ENCODE measurements at regions not wholly inside any gene's neighbourhood (a gene's known extent, or its start where the extent isn't known, plus 50 kb on each side); places are given as distances from the start of the nearest gene placed in this dataset.

DNA sequence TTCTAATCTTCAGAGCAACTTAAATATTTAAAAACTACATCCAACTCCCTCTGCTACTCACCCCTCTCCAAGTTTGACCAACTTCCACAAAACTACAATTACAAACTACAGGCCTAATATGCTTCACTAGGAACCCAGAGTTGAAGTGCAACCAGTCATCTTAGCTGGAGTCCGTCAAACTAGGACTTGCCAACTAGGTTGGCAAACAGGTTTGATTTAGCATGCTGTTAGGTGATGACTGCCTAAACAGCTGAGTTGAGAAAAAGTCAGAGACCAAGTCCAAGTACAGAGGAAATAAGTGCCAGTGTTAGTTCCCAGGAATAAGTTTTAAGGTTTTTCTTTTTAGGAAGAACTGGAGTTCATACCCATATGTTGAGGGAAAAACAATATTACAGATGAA is 1109.0 kb downstream of the TUSC7 start:
- H3K9me1 ChIP-seq (ENCODE audit: control insufficient read depth, insufficient read depth, low read length), result no peaks in the 10 kb centered on the region
- no peak for FAIRE-seq
- ATAC-seq, result no peak
- no peak overlapping the region for H3K27ac ChIP-seq (ENCODE audit: extremely low read depth, low read depth, low read length)
- H4K20me1 ChIP-seq (replicated peaks; ENCODE audit: control insufficient read depth, insufficient read depth, low read length), result no peaks in the 10 kb centered on the region
- H3K9ac ChIP-seq (ENCODE audit: insufficient read depth in 1 of 2, low read depth in 2 of 2, low read length in 2 of 2), result no peak overlapping the region
- BruUV-seq (replicated peaks), result no TSS peak
- H3K36me3 ChIP-seq (ENCODE audit: control insufficient read depth, insufficient read depth, low read length), result no peaks in the 10 kb centered on the region
- ChIA-PET POLR2A (no interaction called here), CTCF (ENCODE audit: low intra/inter-chr PET ratio) (no interaction called here)
- H3K79me2 ChIP-seq (ENCODE audit: control insufficient read depth, insufficient read depth, low read length), result no peaks in the 10 kb centered on the region
- intact Hi-C loops (cut with micrococcal nuclease) (no loop called here), in situ Hi-C loops (cut with MboI) (no loop called here)
- H3K9me3 ChIP-seq (replicated peaks; ENCODE audit: control insufficient read depth, insufficient read depth, low read depth, low read length), result no peaks in the 10 kb centered on the region
- DNase-seq (ENCODE audit: extremely low read depth in 1 of 4, low spot score in 3 of 4), result no peak
- no peaks in the 10 kb centered on the region for H3K27me3 ChIP-seq (ENCODE audit: control insufficient read depth in 2 of 2, insufficient read depth in 2 of 2, low read length in 2 of 2)
- TF ChIP-seq ILK (tag; IDR thresholded peaks at IDR 0.05; ENCODE audit: borderline replicate concordance, low read depth), result no peak
- no peak for TF ChIP-seq FOXP1 (CRISPR knock-in tag; IDR thresholded peaks at IDR 0.05)
- TF ChIP-seq USF2 (CRISPR knock-in tag; IDR thresholded peaks at IDR 0.05), result no peak
- no peak for TF ChIP-seq MED1 (CRISPR knock-in tag; IDR thresholded peaks at IDR 0.05; ENCODE audit: borderline replicate concordance)
- TF ChIP-seq CTBP1 (IDR thresholded peaks at IDR 0.05; ENCODE audit: borderline replicate concordance), result no peak
- TF ChIP-seq, protein P1, sequence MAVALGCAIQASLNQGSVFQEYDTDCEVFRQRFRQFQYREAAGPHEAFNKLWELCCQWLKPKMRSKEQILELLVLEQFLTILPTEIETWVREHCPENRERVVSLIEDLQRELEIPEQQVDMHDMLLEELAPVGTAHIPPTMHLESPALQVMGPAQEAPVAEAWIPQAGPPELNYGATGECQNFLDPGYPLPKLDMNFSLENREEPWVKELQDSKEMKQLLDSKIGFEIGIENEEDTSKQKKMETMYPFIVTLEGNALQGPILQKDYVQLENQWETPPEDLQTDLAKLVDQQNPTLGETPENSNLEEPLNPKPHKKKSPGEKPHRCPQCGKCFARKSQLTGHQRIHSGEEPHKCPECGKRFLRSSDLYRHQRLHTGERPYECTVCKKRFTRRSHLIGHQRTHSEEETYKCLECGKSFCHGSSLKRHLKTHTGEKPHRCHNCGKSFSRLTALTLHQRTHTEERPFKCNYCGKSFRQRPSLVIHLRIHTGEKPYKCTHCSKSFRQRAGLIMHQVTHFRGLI (CRISPR knock-in tag; IDR thresholded peaks at IDR 0.05), result no peak
- no peak for TF ChIP-seq PRPF4 (IDR thresholded peaks at IDR 0.05; ENCODE audit: insufficient read depth, low read depth, low read length, poor library complexity, severe bottlenecking)
- TF ChIP-seq EGR1 (conservative IDR thresholded peaks at IDR 0.05), result no peak
- TF ChIP-seq TOE1 (IDR thresholded peaks at IDR 0.05; ENCODE audit: borderline replicate concordance), result no peak
- TF ChIP-seq TOE1 (CRISPR knock-in tag; IDR thresholded peaks at IDR 0.05; ENCODE audit: borderline replicate concordance, low read depth), result no peak
- no peaks in the 10 kb centered on the region for H3K4me1 ChIP-seq (replicated peaks in 1 of 2; ENCODE audit: control insufficient read depth in 2 of 2, insufficient read depth in 2 of 2, low read length in 2 of 2)
- H3K4me3 ChIP-seq, result no peak overlapping the region
- no peak overlapping the region for H3K4me2 ChIP-seq (ENCODE audit: insufficient read depth, low read length)
- WGBS (ENCODE audit: insufficient coverage, low coverage, missing lambda C conversion rate), result 0% methylated on average over 1 of the region's 1 CpG
- H2AFZ ChIP-seq (ENCODE audit: low read depth, low read length), result no peak overlapping the region

All from K562 (cell line).